ENCODE measurements at regions not wholly inside any gene's neighbourhood (a gene's known extent, or its start where the extent isn't known, plus 50 kb on each side); places are given as distances from the start of the nearest gene placed in this dataset.

DNA sequence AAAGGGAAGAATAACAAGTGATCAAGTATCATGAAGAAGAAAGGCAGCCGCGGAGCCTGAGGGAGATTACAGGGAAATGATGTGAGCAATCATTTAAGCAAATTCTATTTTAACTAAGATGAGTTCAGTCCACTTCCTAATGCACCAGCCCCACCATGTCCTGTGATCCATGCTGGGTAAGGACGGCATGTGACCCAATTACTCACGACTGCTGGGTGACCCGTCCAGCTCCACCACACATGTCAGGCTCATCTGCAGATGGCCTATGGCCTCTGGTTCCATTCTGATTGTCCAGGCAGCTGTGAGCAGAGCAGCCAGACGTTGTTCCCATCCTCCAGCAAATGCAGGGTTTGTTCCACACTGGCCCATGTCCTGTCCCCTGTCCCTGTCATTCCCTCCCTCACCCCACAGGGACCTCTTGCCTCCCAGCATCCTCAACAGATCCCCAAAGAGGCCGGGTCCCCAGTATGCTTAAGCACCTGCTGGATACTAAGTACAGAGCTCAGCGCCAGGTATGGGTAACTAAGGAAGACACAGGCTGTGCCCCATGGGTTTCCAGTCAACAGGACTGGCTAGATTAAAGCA, 87.9 kb downstream of the MATN1 start:
- DNase-seq = no peak
- Histone ChIP-seq H3K27me3 (peaks cover 0 to 30% of the 10 kb centered on the region in 2 donors), H3K4me3 (no peak overlapping the region), H3K9me3 (no peaks in the 10 kb centered on the region), H3K36me3 (no peaks in the 10 kb centered on the region), H3K27ac (no peak overlapping the region), H3K4me1 (no peaks in the 10 kb centered on the region)
- intact Hi-C loops (cut with DNase I; ENCODE audit: low total_unique reads) = no loop called here
- TF ChIP-seq, protein P1, sequence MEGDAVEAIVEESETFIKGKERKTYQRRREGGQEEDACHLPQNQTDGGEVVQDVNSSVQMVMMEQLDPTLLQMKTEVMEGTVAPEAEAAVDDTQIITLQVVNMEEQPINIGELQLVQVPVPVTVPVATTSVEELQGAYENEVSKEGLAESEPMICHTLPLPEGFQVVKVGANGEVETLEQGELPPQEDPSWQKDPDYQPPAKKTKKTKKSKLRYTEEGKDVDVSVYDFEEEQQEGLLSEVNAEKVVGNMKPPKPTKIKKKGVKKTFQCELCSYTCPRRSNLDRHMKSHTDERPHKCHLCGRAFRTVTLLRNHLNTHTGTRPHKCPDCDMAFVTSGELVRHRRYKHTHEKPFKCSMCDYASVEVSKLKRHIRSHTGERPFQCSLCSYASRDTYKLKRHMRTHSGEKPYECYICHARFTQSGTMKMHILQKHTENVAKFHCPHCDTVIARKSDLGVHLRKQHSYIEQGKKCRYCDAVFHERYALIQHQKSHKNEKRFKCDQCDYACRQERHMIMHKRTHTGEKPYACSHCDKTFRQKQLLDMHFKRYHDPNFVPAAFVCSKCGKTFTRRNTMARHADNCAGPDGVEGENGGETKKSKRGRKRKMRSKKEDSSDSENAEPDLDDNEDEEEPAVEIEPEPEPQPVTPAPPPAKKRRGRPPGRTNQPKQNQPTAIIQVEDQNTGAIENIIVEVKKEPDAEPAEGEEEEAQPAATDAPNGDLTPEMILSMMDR (IDR thresholded peaks at IDR 0.05) = no peak

DNA sequence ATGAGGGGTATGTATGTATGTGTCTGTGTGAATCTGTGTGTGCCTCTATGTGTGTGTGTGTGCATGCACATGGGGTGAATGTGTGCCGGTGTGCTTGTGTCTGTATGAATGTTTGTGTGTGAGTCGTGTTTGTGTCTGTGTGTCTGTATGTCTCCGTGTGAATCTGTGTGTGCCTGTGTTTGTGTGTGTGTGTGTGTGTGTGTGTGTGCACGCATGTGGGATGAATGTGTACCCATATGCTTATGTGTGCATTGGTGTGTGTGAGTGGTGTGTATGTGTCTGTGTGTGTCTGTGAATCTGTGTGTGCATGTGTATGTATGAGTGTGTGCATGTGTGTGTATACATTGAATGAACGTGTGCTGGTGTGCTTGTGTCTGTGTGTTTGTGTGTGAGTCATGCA, 88.9 kb downstream of the MATN1 start:
- H3K4me1 ChIP-seq = no peaks in the 10 kb centered on the region
- H3K4me3 ChIP-seq = no peak overlapping the region
- DNase-seq = no peak
- no peaks in the 10 kb centered on the region for H3K9me3 ChIP-seq
- H3K36me3 ChIP-seq = no peaks in the 10 kb centered on the region
- TF ChIP-seq, protein P1 (IDR thresholded peaks at IDR 0.05) = no peak
- peaks cover 0 to 31% of the 10 kb centered on the region in 2 donors for H3K27me3 ChIP-seq
- H3K27ac ChIP-seq = no peak overlapping the region
- intact Hi-C loops (cut with DNase I; ENCODE audit: low total_unique reads) = no loop called here

- peak in 1 of 2 donors; percentile 1 for DNase-seq
- intact Hi-C loops (cut with DNase I; ENCODE audit: low total_unique reads) = no loop called here
- TF ChIP-seq, protein P1 (IDR thresholded peaks at IDR 0.05) = no peak
- no peaks in the 10 kb centered on the region for H3K9me3 ChIP-seq
- peaks cover 0 to 37% of the 10 kb centered on the region in 2 donors for H3K27me3 ChIP-seq
- H3K36me3 ChIP-seq = no peaks in the 10 kb centered on the region
- H3K4me3 ChIP-seq = no peak overlapping the region
- H3K4me1 ChIP-seq = no peaks in the 10 kb centered on the region
- no peak overlapping the region for H3K27ac ChIP-seq
Observed at GRCh38 chr1:30633294-30633693, 90.1 kb downstream of the MATN1 start.

DNA sequence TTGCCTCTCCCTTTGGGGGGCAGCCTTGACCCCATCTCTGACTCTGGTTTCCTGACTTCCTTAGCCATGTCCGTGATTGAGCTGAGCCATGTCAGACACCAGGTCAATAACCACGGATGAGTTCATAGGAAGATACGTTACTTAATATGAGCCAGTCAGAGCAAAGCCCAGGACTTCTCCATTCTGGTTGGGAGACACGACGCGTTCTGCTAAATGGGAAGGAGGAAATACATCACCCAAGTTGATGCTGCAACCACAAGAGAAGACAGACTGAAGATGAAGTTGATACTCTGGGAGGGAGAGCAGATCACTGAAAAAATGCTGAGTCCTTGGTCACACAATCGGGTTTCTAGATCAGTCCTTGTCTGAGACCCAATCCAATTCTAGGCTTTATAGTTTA, 90.9 kb downstream of the MATN1 start:
- peak in 1 of 2 donors; percentile 11 for DNase-seq
- Histone ChIP-seq H3K4me1 (no peaks in the 10 kb centered on the region), H3K36me3 (no peaks in the 10 kb centered on the region), H3K27me3 (peaks cover 0 to 44% of the 10 kb centered on the region in 2 donors), H3K27ac (no peak overlapping the region), H3K4me3 (no peak overlapping the region), H3K9me3 (peaks cover 0 to 2% (median under 1%) of the 10 kb centered on the region in 3 donors)
- intact Hi-C loops (cut with DNase I; ENCODE audit: low total_unique reads) = no loop called here
- TF ChIP-seq, protein P1 (IDR thresholded peaks at IDR 0.05) = no peak

GRCh38 chr1:30631700-30632099, 91.7 kb downstream of the MATN1 start:
- DNase-seq = peak in 1 of 2 donors; percentile 32
- Histone ChIP-seq H3K9me3 (peaks cover 0 to 9% (median 8%) of the 10 kb centered on the region in 3 donors), H3K4me1 (no peaks in the 10 kb centered on the region), H3K36me3 (no peaks in the 10 kb centered on the region), H3K4me3 (no peak overlapping the region), H3K27ac (no peak overlapping the region), H3K27me3 (peaks cover 0 to 46% of the 10 kb centered on the region in 2 donors)
- TF ChIP-seq, protein P1 (IDR thresholded peaks at IDR 0.05) = no peak
- intact Hi-C loops (cut with DNase I; ENCODE audit: low total_unique reads) = no loop called here

Measured in tibial artery (tissue), 4 donors.